Left lung (tissue), 4 donors: ENCODE measurements at regions not wholly inside any gene's neighbourhood (a gene's known extent, or its start where the extent isn't known, plus 50 kb on each side); places are given as distances from the start of the nearest gene placed in this dataset.

Experiments used
- ATAC-seq: fragments of 200-7000 bp; cut with Tn5 transposase; one replicate; pipeline ENCODE4 v1.9.1; 2020; ENCODE audit warnings: moderate library complexity
- DNase-seq, 4 donors: peaks; one replicate each; pipeline ENCODE4 v3.0.0-alpha.2; 2013 to 2020
- H3K27ac ChIP-seq, 2 donors: fragments of 200-600 bp; sonication (generic) in 1 of 2; one replicate each; pipeline versions ENCODE4 v1.5.0 to v1.8.0; 2020 to 2021
- H3K27me3 ChIP-seq, 2 donors: fragments of 200-600 bp; sonication (generic) in 1 of 2; one replicate each; pipeline versions ENCODE4 v1.5.0 to v1.8.0; 2020 to 2021
- H3K36me3 ChIP-seq, 2 donors: fragments of 200-600 bp; sonication (generic) in 1 of 2; one replicate each; pipeline versions ENCODE4 v1.5.0 to v1.8.0; 2020 to 2021
- H3K4me1 ChIP-seq, 2 donors: fragments of 200-600 bp; one replicate each; pipeline ENCODE4 v1.8.0; 2021
- H3K4me3 ChIP-seq, 2 donors: fragments of 200-600 bp; sonication (generic) in 1 of 2; one replicate each; pipeline versions ENCODE4 v1.5.0 to v1.8.0; 2020 to 2021; ENCODE audit warnings: mild to moderate bottlenecking in 1 of 2
- H3K9me3 ChIP-seq, 2 donors: fragments of 200-600 bp; sonication (generic) in 1 of 2; one replicate each; pipeline versions ENCODE4 v1.5.0 to v1.8.0; 2020 to 2021
- intact Hi-C, 2 donors: fragments of 100-400 bp; cut with DNase I; formaldehyde crosslinking; loops; one replicate each; pipeline versions ENCODE4 v1.11.2 to v1.14.2; 2022
- TF ChIP-seq, protein P1 (sequence below), 2 donors: fragments of 200-600 bp; sonication (generic) in 1 of 2; IDR thresholded peaks; one replicate each; pipeline versions ENCODE4 v1.5.0 to v1.8.0; 2021; ENCODE audit warnings: antibody characterized with exemption in 2 of 2
- donor health status: DM: no; HTN: yes; CAD: no.
- donor health status: DM: no; HTN: no; CAD: no.

DNA sequence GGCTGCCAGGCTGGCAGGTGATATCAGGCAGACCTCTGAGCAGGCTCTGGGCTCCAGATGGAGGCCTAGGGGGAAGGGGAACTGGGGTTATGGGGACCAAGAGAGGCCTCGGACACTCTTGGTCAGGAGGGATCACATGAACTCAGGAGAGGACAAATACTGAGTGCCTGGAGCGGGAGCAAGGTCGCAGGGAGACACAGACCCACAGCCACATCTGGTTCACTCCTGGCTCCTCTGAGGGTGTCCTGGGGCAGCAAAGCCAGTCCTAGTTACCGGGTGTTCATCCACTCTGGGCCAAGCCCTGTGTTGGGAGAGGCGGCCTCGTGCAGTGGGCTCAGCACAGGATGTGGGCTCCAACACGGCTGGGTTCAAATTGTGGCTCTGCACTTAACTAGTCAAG lies 239.0 kb downstream of the PTPRU start:
- no peak overlapping the region for H3K27ac ChIP-seq
- no peak overlapping the region for H3K4me3 ChIP-seq
- no peaks in the 10 kb centered on the region for H3K4me1 ChIP-seq
- TF ChIP-seq, protein P1, sequence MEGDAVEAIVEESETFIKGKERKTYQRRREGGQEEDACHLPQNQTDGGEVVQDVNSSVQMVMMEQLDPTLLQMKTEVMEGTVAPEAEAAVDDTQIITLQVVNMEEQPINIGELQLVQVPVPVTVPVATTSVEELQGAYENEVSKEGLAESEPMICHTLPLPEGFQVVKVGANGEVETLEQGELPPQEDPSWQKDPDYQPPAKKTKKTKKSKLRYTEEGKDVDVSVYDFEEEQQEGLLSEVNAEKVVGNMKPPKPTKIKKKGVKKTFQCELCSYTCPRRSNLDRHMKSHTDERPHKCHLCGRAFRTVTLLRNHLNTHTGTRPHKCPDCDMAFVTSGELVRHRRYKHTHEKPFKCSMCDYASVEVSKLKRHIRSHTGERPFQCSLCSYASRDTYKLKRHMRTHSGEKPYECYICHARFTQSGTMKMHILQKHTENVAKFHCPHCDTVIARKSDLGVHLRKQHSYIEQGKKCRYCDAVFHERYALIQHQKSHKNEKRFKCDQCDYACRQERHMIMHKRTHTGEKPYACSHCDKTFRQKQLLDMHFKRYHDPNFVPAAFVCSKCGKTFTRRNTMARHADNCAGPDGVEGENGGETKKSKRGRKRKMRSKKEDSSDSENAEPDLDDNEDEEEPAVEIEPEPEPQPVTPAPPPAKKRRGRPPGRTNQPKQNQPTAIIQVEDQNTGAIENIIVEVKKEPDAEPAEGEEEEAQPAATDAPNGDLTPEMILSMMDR (IDR thresholded peaks at IDR 0.05): no peak
- H3K36me3 ChIP-seq: no peaks in the 10 kb centered on the region
- ATAC-seq (no peak), DNase-seq (no peak)
- H3K27me3 ChIP-seq: peaks cover 15 to 65% of the 10 kb centered on the region in 2 donors
- no peaks in the 10 kb centered on the region for H3K9me3 ChIP-seq
- intact Hi-C loops: no loop called here

DNA sequence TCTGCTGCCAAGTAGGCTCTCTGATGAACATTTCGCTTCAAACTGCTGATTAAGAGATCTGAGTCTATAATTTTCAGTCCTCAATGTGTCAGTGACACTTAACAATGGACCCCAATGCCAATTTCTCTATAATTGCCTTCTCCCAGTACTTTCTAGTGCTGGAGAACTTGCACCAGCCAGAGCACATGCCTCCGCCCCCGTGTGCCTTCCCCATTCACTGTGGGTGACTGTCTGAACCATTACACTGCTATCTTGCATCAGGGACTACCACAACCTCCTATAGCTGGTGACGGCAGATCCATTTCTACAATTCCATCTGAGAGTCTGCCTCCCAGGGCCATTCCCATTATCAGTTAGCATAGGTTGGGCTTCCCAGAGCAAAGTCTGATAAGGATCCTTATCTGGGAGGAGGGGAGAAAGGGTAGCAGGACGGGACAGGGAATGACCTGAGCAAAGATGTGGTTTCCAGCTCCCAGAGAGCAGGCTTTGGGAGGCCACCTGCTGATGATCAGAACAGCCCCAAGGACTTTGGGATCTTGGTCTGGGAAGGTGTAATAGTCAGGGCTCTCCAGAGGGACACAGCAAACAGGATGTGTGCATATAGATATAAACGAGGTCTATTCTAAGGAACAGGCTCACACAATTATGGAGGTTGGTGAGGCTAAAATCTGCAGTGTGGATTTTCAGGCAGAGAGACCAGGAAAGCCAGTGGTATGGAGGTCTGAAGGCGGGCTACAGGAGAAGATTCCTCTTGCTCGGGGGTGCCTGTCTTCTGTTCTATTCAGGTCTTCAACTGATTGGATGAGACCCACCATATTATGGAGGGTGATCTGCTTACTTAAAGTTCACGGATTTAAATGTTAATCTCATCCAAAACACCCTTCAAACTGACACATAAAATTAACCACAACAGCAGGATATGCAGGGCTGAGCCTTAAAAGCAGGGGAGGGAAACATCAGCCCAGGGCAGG lies 238.2 kb downstream of the PTPRU start:
- Histone ChIP-seq H3K4me3 (no peak overlapping the region), H3K36me3 (no peaks in the 10 kb centered on the region), H3K27me3 (peaks cover 11 to 60% of the 10 kb centered on the region in 2 donors), H3K27ac (no peak overlapping the region), H3K4me1 (no peaks in the 10 kb centered on the region), H3K9me3 (no peaks in the 10 kb centered on the region)
- intact Hi-C loops: no loop called here
- no peak for DNase-seq
- ATAC-seq: no peak
- TF ChIP-seq, protein P1 (IDR thresholded peaks at IDR 0.05): no peak

DNA sequence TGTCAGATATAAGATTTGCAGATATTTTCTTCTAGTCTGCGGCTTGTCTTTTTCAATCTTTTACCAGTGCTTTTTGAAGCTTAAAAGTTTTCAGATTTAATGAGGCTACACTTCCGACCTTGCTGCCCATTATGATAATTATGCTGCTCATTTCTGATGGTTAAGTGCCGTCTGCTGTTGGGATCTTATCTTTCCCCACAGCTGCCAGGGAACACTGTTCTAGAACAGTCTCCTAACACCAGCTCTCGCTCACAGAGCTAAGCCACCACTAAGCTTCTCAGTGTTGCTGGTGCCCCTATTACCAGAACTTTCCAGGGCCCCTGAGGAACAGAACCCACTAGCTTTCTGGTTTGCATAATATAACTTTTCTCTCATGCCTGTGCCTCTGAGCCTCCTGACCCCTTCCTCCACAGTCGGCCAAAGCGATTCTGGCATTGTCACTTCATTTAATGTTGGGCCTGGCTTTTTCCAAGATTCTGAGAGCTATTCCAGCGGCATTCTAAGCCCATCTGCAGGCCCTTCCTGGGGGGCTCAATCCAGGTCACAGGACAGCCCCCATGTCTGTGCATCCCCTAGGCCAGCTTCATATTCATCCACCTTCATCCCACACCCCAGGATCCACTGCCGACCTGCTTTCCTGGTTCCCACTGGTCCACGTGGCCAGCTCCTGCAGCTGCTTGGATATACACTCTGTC lies 237.0 kb downstream of the PTPRU start:
- no peaks in the 10 kb centered on the region for H3K36me3 ChIP-seq
- DNase-seq (no peak), ATAC-seq (no peak)
- TF ChIP-seq, protein P1 (IDR thresholded peaks at IDR 0.05): no peak
- H3K4me1 ChIP-seq: no peaks in the 10 kb centered on the region
- H3K4me3 ChIP-seq: no peak overlapping the region
- H3K27me3 ChIP-seq: peaks cover 0 to 48% of the 10 kb centered on the region in 2 donors
- H3K27ac ChIP-seq: no peak overlapping the region
- intact Hi-C loops: no loop called here
- H3K9me3 ChIP-seq: no peaks in the 10 kb centered on the region

DNA sequence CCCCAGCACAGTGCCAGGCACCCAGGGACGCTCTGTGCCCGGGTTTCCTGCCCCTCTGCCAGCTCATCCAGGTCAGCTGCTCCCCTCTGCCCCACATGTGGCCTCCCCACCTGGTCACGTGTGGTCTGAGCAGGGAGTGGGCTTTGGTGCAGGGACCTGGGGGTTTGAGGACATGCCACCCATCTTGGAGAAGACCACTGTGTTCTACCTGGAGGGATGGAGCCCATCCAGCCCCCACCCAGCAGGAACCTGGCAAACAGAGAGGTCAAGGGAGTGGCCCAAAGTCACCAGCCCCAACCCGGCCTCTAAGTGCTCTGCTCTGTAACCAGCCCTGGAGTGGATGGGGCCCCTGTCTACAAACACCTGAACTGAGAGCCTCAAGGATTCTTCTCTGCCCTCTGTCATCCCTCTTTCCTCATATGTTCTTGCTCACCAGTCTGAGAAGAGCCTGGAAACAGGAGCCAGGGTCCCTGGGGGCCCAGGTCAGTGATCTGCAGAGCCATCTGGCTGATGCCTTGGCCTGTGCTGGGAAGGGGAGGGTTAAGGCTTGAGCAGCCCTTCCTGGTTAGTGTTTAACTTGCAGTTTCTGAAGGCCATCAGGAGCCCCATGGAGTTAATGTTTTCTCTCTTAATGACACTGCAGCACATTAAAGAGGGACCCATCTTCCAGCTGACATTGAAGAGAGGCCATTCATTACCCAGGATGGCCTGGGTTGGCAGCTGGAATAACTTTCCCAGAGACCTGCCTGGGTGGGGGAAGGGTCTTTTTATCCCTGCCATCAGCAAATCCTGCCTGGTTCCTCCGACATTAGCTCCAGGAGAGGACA lies 235.4 kb downstream of the PTPRU start:
- no peak for ATAC-seq
- TF ChIP-seq, protein P1 (IDR thresholded peaks at IDR 0.05): no peak
- intact Hi-C loops: no loop called here
- DNase-seq: no peak
- H3K27ac ChIP-seq: no peak overlapping the region
- H3K36me3 ChIP-seq: no peaks in the 10 kb centered on the region
- H3K4me3 ChIP-seq: no peak overlapping the region
- no peaks in the 10 kb centered on the region for H3K9me3 ChIP-seq
- H3K27me3 ChIP-seq: peaks cover 0 to 33% of the 10 kb centered on the region in 2 donors
- no peaks in the 10 kb centered on the region for H3K4me1 ChIP-seq
